Activated gamma-delta T cell (primary cell): ENCODE measurements at regions not wholly inside any gene's neighbourhood (a gene's known extent, or its start where the extent isn't known, plus 50 kb on each side); places are given as distances from the start of the nearest gene placed in this dataset.
"Not testable (repeated sequence)": the region's sequence is repeated elsewhere in the genome, so short reads cannot be mapped to it uniquely, and the experiment has no call there.

Experiments
- DNase-seq: peaks from one replicate; lab custom pipeline; 2025; lab: John Stamatoyannopoulos, UW

DNA sequence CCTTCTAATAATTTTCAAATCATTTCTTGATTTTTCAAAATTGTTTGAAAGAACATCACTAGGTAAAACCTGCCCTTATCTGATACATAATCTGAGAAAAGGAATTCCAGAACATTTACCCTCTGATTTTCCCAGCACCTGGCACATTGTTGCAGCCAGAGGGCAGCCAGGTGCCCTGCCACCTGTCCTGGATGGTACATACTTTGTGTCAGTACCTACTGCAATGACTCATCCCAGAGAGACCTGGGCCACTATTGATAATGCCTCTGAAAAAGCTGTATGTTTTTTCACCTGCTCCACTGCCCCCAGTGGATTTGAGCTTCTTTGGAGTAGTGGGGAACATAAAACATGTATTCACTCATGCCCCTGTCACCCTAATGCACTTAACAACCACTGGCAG, 648.9 kb upstream of the GBE1 start:
- DNase-seq = no peak

DNA sequence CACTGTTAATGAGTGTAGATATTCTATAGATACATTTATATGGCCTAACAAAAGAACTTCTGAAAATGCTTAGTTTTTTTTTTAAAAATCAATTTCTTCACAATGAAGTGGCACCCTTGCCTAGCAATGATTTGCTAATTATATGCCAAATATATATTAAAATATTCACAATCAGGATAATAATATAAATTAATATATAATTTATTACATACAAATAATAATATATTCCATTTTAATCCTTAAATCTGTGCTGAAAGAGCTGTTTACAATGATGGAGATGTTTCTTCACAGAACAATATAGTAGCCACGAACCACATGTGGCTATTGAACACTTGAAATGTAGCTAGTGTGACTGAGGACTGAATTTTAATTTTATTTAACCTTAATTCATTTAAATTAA, 648.4 kb upstream of the GBE1 start:
- DNase-seq = no peak

DNA sequence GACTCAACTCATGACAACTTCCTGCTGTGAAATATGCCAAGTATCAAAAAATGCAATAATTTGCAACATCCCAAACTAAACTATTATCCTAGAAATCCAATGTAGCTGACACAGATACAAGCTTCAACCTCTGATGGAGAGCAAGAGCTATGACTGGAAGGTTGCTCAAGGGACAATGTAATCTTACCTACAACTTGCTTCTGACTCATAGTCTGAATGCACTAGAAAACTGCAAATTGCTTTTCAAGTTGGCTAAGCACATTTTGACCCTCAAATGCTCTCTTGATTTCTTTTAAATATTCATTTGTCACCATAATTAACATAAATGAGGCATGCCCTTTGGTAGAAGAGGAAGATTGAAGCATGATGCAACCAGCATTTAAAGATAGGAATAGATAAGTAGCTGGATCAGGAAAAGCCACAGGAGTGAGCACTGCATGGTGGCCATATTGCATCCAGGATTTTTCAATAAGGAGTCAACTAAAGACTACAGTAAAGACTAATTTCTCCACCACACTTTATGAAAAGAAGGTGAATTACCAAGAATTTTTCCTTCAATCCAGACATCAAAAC, 630.8 kb upstream of the GBE1 start:
- DNase-seq = no peak

DNA sequence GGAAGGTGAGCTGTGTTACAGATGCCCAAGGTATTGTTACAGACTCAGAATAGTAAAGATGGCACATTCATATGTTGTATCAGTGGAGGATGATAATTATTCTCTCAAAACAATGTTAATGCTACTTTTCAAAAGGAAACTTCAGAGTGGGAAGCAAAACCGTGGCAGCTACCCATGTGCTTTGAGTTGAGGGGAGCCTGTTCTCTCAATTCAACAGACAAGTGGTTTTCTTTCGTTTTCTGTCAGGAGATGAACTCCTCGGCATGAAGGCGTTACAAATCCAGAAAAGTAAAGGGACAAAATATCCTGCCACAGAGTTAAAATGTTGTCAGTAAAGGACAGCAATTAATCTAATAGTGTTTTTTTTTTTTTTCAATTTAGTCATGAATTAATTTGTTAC, 629.4 kb upstream of the GBE1 start:
- no peak for DNase-seq

GRCh38 chr3:82386647-82387046, 625.2 kb upstream of the GBE1 start:
- DNase-seq = no peak

GRCh38 chr3:82384181-82384580, 622.7 kb upstream of the GBE1 start:
- no peak for DNase-seq

GRCh38 chr3:82382831-82383230, 621.4 kb upstream of the GBE1 start:
- DNase-seq = no peak

DNA sequence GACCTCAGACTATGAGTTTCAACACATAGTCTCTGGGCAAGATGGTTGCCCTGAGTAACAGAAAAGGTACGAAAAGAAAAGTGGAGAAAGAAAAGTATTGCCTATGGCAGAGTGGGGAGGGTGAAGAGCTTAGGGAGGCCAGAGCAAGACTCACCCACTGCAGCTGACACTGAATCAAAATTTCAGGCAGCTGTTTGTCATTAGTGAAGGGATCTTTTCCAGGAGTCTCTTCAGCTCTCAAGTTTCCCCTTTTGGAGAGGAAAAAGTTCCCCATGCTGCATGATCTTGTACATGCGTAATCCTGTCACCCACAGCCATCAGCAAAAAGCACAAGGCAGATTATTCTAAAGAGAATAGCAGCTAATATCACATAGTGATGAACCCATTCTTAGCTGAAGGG, 616.9 kb upstream of the GBE1 start:
- no peak for DNase-seq

- no peak for DNase-seq
Measured at GRCh38 chr3:82376883-82377282, 615.4 kb upstream of the GBE1 start.

- DNase-seq = not testable (repeated sequence)
Measured at GRCh38 chr3:82373833-82374232, 612.4 kb upstream of the GBE1 start.

DNA sequence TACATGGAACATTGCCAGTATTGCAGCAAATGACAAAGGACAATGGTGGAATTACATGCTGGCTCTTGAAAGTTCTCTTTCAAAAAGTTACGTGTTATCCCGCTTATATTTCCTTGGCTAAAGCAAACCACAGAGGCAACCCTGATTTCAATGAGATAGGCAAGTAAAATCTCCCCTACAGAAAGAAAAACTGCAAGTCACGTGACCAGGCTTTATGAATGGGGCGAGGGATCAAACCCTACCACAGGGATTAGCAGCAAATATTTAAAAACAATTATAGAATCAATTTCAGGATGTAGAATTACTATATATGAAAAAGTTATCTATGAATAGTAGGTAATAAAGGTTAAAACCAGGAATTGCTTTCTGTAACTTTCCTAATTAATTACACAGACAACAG, 603.4 kb upstream of the GBE1 start:
- DNase-seq = no peak

DNA sequence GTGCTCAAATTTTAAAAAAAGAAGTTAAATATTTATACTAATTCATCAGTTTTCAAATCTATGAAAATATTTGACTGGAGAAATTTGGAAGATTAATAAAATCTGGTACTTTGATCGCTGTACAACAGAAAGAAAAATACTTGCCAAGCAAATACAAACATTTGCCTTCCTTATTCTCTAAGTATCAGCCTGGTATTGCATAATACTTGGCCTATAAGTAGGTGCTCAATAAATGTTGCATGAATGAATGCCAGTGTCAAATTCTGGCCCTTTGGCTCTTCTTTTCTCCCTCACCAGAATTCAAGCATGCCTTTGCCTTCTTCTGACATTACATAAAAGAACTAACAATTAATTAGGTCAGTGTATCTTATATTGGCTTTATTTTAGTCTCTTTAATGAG, 601.7 kb upstream of the GBE1 start:
- no peak for DNase-seq

DNA sequence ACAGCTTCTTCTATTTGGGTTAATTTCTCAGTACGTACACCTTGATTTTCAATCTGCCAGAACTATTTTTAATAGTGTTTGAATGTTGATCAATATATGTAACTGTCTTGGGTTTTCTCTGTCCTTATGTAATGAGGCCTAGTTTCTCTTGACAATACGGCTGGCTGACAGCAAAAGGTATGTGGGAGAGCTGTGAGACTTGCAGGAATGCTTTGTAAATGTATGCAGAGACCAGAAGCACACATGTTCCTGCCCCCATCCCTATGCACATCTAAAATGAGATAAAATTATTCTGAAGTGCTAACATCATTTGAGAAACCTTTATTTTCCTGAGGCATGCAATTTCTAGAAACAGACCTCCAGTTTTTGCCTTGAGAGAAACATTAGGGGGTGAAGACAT, 593.8 kb upstream of the GBE1 start:
- no peak for DNase-seq

DNA sequence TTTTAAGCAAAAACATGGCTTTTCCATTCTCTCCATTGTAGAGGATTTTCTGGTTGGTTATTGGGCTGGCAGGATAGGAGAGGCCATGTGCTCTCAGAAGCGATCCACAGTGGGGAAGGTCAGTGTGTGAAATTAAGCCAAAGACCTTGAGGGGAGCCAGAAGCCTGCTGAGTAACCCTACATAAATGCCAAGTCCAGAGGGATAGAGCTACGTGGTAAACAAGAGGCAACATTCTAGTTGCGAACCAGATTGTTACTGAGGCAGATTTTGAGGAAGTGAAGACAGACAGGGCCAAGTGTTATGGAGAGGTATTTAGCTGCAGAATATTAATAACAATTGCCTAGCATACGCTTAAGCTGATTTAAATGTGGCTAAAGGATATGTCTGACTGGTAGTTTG, 592.8 kb upstream of the GBE1 start:
- no peak for DNase-seq

DNA sequence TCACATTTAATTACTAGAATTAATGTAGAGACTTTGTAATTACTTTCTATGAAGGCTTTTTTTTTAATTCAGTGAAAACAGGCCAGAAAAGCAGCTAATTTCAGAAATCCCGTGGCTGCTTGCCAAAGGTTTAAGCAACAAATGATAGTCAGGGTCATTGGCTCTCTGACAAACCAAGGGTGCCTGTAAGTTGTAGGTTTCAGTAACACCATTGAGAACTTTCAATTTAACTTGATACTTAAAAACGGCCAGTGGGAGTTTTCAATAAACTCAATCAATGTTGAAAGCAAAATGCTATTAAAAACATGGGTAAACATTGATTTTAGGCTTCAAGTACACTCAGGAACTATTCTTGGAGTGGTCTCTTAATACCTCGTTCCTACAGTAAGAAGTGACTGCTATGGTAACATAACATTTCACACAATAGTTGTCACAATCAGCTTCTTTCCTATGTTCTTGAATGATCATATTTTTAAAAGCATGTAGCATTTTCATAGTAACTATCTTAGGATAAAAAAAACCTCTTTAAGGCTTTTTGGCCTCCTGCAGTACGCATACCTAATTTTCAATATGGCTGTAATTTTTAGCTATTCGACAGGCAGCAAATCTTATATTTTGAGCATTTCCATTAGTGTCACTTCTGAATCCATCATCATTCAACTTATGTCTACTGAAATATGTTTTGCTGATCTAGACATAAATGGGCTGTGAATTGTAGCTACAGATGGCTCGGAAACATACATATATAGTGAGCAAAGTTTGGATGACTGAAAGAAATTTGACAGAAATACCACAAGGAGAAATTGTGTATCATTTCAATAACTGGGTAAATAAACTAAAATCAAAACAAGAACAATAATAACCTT, 592.1 kb upstream of the GBE1 start:
- DNase-seq = no peak

GRCh38 chr3:82347585-82347984, 586.1 kb upstream of the GBE1 start:
- no peak for DNase-seq

DNA sequence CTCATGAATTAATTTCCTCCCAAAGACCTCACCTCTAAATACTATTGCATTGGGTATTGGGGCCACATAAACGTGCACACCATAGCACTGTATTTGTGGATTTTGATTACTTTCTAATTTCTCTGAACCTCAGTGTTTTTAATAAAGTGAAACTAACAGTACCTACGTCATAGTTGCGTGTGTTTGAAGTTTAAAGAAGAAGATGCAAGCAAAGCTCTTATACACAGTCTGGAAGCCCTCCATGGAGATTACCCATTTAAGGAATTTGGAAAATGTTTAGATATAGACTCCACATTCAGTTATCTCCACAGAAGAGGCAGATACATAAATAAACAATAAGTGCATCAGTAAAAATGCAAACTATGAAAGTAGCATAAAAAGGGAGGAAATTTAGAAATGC, 581.1 kb upstream of the GBE1 start:
- no peak for DNase-seq

DNA sequence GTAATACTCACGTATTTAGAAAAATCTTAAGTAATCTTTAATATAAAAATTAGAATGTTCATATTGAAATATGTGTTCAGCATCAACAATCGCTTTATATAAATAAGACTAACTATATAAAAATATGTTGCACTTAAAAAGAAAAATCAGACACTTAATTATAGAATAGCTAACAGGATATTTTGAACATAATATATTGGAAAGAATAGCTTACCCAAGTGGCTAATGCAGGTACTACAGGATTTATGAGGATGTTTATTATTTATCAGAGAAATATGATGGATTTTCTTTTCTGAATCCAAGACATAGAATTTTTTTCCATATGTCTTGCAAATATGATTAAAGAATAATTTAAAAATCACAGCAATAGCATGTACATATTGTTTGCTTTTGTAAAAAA, 567.9 kb upstream of the GBE1 start:
- DNase-seq = no peak

GRCh38 chr3:82311901-82312300, 550.5 kb upstream of the GBE1 start:
- no peak for DNase-seq

DNA sequence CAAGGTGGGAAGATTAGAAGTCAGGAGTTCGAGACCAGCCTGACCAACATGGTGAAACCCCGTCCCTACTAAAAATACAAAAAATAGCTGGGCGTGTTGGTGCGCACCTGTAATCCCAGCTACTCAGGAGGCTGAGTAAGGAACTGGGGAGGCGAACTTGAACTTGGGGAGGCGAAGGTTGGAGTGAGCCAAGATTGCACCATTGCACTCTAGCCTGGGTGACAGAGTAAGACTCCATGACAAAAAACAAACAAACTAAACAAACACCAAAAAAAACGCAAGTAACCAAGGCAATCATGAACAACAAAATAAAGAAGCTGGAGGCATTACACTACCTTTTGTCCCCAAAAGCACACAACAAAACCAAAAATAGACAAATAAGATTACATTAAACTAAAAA, 547.3 kb upstream of the GBE1 start:
- no peak for DNase-seq

- DNase-seq = no peak
Measured at GRCh38 chr3:82306189-82306588, 544.7 kb upstream of the GBE1 start.

DNA sequence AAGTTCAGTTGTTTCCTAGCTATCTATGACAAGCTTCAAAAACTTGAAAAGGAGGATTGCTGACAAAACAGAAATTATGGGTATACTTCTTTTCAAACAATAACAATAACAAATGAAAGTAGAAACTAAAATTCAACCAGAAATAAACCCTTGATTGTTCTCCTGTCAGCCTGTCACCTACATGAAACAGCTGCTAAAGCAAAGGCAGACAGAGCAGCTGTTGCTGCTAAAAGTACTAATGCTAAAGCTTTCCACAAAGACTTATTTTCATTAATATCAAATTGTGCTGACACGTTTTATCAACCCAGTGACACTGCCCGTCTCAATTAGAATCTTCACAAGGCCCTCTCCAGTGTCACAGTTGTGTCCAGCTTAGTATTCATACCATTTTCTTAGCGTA, 533.2 kb upstream of the GBE1 start:
- no peak for DNase-seq

GRCh38 chr3:82293867-82294266, 532.4 kb upstream of the GBE1 start:
- DNase-seq = no peak

DNA sequence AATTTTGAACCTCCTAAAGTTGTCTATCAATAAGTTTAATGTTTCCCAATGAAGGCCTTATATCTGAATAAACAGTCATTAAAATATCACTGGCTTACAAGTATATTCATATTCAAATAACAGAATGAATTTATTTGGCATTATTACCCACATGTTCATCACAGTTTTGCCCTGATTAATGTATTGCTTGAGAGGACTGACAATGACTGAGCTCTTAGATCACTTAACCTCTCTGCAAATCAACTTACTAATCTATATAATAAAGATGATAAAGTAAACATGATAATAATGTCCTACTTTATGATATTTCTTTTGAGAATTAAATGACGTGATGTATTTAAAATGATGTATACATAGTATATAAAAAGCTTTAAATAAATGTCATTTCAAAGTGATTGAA, 532.0 kb upstream of the GBE1 start:
- DNase-seq = no peak
